Activated naive CD4-positive, alpha-beta T cell treated with anti-CD3 and anti-CD28 coated beads, Interleukin-2, amount 50 U/mL, for 24 hours (primary cell): ENCODE measurements at regions not wholly inside any gene's neighbourhood (a gene's known extent, or its start where the extent isn't known, plus 50 kb on each side); places are given as distances from the start of the nearest gene placed in this dataset.

Experiments
- H3K27ac Mint-ChIP-seq: one replicate; pipeline ENCODE4 v1.8.0; 2021; ENCODE audit warnings: mild to moderate bottlenecking, mixed read lengths
- H3K27me3 Mint-ChIP-seq: one replicate; pipeline ENCODE4 v1.8.0; 2021; ENCODE audit warnings: mixed read lengths
- H3K36me3 Mint-ChIP-seq: one replicate; pipeline ENCODE4 v1.8.0; 2021; ENCODE audit warnings: mixed read lengths
- H3K4me1 Mint-ChIP-seq: one replicate; pipeline ENCODE4 v1.8.0; 2021; ENCODE audit warnings: mixed read lengths
- H3K4me3 Mint-ChIP-seq: one replicate; pipeline ENCODE4 v1.8.0; 2021; ENCODE audit warnings: mild to moderate bottlenecking, mixed read lengths
- H3K9me3 Mint-ChIP-seq: one replicate; pipeline ENCODE4 v1.8.0; 2021; ENCODE audit warnings: mixed read lengths

- Mint-ChIP-seq H3K27me3 (no peaks in the 10 kb centered on the region), H3K36me3 (no peaks in the 10 kb centered on the region), H3K4me3 (no peak overlapping the region), H3K27ac (no peak overlapping the region), H3K4me1 (no peaks in the 10 kb centered on the region), H3K9me3 (peaks cover 6% of the 10 kb centered on the region)
These were observed 297.9 kb downstream of the TLE1 start for GRCh38 chr9:81391457-81391825.

DNA sequence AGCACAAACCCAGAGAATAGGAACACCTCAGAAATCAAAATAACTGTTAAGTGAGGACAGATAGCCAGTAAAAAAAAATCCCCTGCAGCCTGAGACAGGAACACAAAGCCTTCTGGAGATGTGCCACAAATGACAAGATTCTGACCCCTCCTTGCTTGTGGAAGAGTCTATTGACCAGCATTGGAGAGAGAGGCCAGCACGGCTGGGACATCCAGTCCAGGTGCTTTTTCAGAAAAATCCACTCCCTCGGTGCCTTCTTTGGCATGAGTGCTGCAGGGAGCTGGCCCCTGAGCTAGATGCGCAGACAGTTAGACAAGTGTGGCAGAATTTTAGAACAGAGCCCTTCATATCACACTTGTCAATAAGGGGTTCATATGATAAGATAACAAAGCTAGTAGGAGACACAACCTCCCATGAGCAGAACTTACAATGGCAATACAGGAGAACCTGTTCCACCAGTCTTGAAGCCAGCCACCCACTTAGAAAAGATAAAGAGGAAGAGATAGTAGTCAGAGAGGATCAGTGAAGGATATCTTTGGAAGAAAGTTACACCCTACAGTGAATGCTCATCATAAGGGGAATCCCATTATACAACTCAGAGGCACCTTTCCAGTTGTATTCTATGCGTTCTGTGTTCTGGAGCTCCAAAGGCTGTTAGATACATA is 298.4 kb downstream of the TLE1 start:
- Mint-ChIP-seq H3K27ac (no peak overlapping the region), H3K4me1 (no peaks in the 10 kb centered on the region), H3K27me3 (no peaks in the 10 kb centered on the region), H3K9me3 (peaks cover 6% of the 10 kb centered on the region), H3K36me3 (no peaks in the 10 kb centered on the region), H3K4me3 (no peak overlapping the region)

DNA sequence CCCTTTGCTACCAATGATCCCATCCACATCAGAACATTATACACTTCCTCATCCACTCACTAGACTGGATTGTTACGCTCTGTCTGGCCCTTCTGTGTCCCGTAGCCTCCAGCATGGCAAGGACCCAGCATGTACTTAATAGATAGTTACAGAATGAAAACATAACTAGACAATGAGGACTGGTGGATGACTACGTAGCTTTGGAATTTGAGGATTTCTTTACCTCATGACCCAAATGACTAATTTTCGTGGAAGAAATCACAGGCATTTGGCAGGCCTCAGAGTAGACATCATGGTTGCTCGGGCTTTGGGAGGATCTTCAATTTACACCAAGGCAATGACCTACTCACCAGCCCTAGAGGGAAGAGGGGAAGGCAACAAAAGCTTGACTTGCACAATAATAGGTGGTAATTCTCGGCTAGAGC is 299.8 kb downstream of the TLE1 start:
- Mint-ChIP-seq H3K9me3 (peaks cover 6% of the 10 kb centered on the region), H3K4me1 (no peaks in the 10 kb centered on the region), H3K4me3 (no peak overlapping the region), H3K27me3 (no peaks in the 10 kb centered on the region), H3K27ac (no peak overlapping the region), H3K36me3 (no peaks in the 10 kb centered on the region)

DNA sequence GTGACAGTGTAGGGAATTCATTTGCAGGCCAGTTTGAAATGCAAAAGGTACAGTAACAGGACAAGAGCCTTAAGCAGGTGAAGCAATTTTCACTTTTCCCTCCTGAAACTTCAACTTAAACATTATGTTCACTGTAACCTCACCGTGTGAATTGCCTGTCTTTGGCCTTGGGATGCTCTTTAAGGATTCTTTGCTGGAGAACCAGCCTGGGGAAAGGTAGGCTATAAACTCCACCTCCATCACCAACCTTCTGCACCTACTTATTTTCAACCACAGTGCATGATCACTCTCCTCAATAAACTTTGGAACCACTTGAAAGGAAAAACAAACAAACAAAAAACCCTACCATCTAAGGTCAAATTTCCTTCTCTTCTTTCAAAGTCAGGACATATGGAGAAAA is 300.5 kb downstream of the TLE1 start:
- H3K9me3 Mint-ChIP-seq = peaks cover 6% of the 10 kb centered on the region
- H3K27ac Mint-ChIP-seq = no peak overlapping the region
- H3K27me3 Mint-ChIP-seq = no peaks in the 10 kb centered on the region
- H3K4me1 Mint-ChIP-seq = no peaks in the 10 kb centered on the region
- H3K4me3 Mint-ChIP-seq = no peak overlapping the region
- no peaks in the 10 kb centered on the region for H3K36me3 Mint-ChIP-seq

- H3K4me3 Mint-ChIP-seq = no peak overlapping the region
- H3K36me3 Mint-ChIP-seq = no peaks in the 10 kb centered on the region
- H3K27ac Mint-ChIP-seq = no peak overlapping the region
- H3K9me3 Mint-ChIP-seq = peaks cover 1% of the 10 kb centered on the region
- no peaks in the 10 kb centered on the region for H3K4me1 Mint-ChIP-seq
- H3K27me3 Mint-ChIP-seq = no peaks in the 10 kb centered on the region
These were observed 301.8 kb downstream of the TLE1 start for GRCh38 chr9:81387360-81388106.

DNA sequence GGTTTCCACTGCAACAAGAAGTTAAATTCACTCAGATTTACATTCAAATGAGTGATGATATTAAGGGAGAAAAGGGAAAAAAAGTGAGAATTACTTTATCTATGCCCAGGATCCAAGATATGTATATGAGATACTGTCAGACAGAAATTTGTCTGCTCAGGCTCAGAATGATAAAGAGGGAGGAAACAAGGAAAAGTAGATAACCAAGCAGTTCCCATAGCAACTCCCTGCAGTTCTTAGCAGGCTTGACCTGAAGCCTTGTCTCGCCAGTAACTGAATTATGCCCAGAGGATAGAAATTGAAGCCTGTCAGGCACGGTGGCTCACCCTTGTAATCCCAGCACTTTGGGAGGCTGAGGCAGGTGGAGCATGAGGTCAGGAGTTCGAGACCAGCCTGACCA is 304.4 kb downstream of the TLE1 start:
- Mint-ChIP-seq H3K27me3 (no peaks in the 10 kb centered on the region), H3K27ac (no peak overlapping the region), H3K4me3 (no peak overlapping the region), H3K4me1 (no peaks in the 10 kb centered on the region), H3K36me3 (no peaks in the 10 kb centered on the region), H3K9me3 (no peaks in the 10 kb centered on the region)

- no peaks in the 10 kb centered on the region for H3K4me1 Mint-ChIP-seq
- no peaks in the 10 kb centered on the region for H3K9me3 Mint-ChIP-seq
- no peak overlapping the region for H3K27ac Mint-ChIP-seq
- no peaks in the 10 kb centered on the region for H3K27me3 Mint-ChIP-seq
- no peak overlapping the region for H3K4me3 Mint-ChIP-seq
- no peaks in the 10 kb centered on the region for H3K36me3 Mint-ChIP-seq
These were observed 307.1 kb downstream of the TLE1 start for GRCh38 chr9:81382281-81382680.

- Mint-ChIP-seq H3K9me3 (no peaks in the 10 kb centered on the region), H3K4me1 (no peaks in the 10 kb centered on the region), H3K27me3 (no peaks in the 10 kb centered on the region), H3K4me3 (no peak overlapping the region), H3K27ac (no peak overlapping the region), H3K36me3 (no peaks in the 10 kb centered on the region)
These were observed 307.7 kb downstream of the TLE1 start for GRCh38 chr9:81381694-81382093.

DNA sequence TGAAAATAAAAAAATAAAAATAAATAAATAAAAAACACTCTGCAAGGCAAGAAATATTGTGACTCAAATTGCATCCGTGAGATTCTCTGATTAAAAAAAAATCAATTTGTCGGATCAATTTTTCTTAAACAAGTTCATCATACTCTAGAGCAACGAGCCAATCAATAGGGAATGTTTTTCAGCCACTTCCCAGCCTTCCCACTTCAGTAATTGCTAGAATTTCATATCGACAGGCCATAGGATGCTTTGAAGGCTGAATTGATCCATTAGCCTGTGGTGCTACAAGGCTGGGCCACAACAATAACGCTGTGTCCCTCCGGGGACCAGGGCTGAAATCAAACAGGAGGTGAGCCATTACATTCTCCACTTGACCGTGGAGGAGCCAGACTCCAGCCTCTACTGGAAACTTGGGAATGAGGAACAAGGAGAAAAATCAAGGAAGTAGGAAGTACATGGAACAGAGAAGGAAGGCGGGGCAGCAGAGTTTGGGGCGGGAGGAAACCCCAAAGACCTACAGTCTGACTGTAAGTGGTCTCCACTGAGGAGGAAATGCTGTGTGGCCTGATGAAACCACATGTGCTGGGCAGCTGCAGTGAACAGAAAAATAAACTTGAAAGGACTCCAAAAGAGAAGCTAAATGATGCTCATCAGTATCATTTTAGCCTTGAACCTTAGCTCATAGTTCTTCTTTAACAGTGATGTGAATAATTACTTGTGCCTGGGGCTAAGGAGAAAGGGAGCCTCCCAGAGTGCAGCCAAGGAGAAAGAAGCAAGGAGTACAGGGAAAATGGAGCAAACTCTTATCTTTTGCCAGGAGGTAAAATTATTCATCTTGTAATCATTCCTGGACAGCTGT is 308.6 kb downstream of the TLE1 start:
- Mint-ChIP-seq H3K4me1 (no peaks in the 10 kb centered on the region), H3K9me3 (no peaks in the 10 kb centered on the region), H3K4me3 (no peak overlapping the region), H3K36me3 (no peaks in the 10 kb centered on the region), H3K27me3 (no peaks in the 10 kb centered on the region), H3K27ac (no peak overlapping the region)

DNA sequence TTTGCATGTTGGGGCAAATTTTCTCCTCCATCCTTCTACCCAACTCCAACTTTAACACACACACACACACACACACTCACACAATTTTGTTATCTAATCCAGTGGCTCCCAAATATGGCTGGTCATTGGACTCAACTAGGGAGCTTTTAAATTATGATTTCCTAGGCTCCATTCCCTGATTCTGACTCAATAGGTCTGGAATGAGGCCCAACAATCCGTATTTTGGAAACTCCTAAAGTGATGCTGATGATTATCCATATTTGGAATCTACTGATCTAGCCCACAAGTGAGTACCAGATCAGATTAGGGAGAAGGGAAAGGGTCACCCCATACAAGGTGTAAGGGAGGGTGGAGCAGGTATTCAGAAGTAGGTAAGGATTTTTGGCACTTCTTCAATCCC is 309.7 kb downstream of the TLE1 start:
- no peak overlapping the region for H3K27ac Mint-ChIP-seq

DNA sequence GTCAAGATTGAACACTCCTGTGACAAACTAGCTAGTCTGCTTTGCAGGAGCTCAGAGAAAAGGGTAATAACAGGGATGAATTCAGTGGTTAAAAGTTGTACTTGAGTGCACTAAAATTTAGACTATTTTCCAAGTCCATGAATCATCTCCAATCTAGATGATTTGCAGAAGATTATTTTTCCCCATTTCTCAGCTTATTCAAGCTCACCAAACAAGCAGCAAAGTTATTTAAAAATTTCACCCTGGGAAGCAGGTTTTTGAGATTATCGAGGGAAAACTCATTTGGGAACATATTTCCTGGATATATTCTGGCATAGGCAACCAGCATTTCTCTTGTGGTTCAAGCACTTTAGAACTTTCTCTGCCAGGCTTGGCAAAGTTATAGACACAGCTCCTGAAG is 311.4 kb downstream of the TLE1 start:
- H3K9me3 Mint-ChIP-seq = no peaks in the 10 kb centered on the region
- no peaks in the 10 kb centered on the region for H3K36me3 Mint-ChIP-seq
- no peak overlapping the region for H3K27ac Mint-ChIP-seq
- no peak overlapping the region for H3K4me3 Mint-ChIP-seq
- no peaks in the 10 kb centered on the region for H3K27me3 Mint-ChIP-seq
- H3K4me1 Mint-ChIP-seq = no peaks in the 10 kb centered on the region

More for the DNA sequence above, 309.7 kb downstream of the TLE1 start:
- Mint-ChIP-seq H3K27me3 (no peaks in the 10 kb centered on the region), H3K4me1 (no peaks in the 10 kb centered on the region), H3K36me3 (no peaks in the 10 kb centered on the region), H3K4me3 (no peak overlapping the region), H3K9me3 (no peaks in the 10 kb centered on the region)

GRCh38 chr9:81377320-81377719 is 312.0 kb downstream of the TLE1 start:
- no peak overlapping the region for H3K4me3 Mint-ChIP-seq
- no peaks in the 10 kb centered on the region for H3K27me3 Mint-ChIP-seq
- no peaks in the 10 kb centered on the region for H3K36me3 Mint-ChIP-seq
- H3K9me3 Mint-ChIP-seq = no peaks in the 10 kb centered on the region
- H3K4me1 Mint-ChIP-seq = no peaks in the 10 kb centered on the region
- no peak overlapping the region for H3K27ac Mint-ChIP-seq

GRCh38 chr9:81375187-81376100 is 313.9 kb downstream of the TLE1 start:
- Mint-ChIP-seq H3K4me1 (no peaks in the 10 kb centered on the region), H3K36me3 (no peaks in the 10 kb centered on the region), H3K9me3 (no peaks in the 10 kb centered on the region), H3K27ac (no peak overlapping the region), H3K27me3 (no peaks in the 10 kb centered on the region), H3K4me3 (no peak overlapping the region)

GRCh38 chr9:81374459-81375186 is 314.7 kb downstream of the TLE1 start:
- Mint-ChIP-seq H3K36me3 (no peaks in the 10 kb centered on the region), H3K27ac (no peak overlapping the region), H3K4me1 (no peaks in the 10 kb centered on the region), H3K9me3 (no peaks in the 10 kb centered on the region), H3K27me3 (no peaks in the 10 kb centered on the region), H3K4me3 (no peak overlapping the region)

GRCh38 chr9:81373294-81373693 is 316.1 kb downstream of the TLE1 start:
- H3K4me1 Mint-ChIP-seq = no peaks in the 10 kb centered on the region
- no peaks in the 10 kb centered on the region for H3K36me3 Mint-ChIP-seq
- no peaks in the 10 kb centered on the region for H3K9me3 Mint-ChIP-seq
- H3K27me3 Mint-ChIP-seq = no peaks in the 10 kb centered on the region
- H3K27ac Mint-ChIP-seq = no peak overlapping the region
- no peak overlapping the region for H3K4me3 Mint-ChIP-seq
